Tibial artery (tissue), 4 donors: ENCODE measurements at regions not wholly inside any gene's neighbourhood (a gene's known extent, or its start where the extent isn't known, plus 50 kb on each side); places are given as distances from the start of the nearest gene placed in this dataset.

ENCODE experiments used
- DNase-seq, 2 donors: peaks; one replicate each; pipeline ENCODE4 v3.0.0-alpha.2; 2019
- H3K27ac ChIP-seq, 2 donors: fragments of 200-600 bp; sonication (generic) in 1 of 2; 1 replicate in 1 of 2; 2 replicates in 1 of 2; pipeline ENCODE4 v1.5.1; 2018 to 2019; ENCODE audit warnings: mild to moderate bottlenecking in 1 of 2
- H3K27me3 ChIP-seq, 2 donors: fragments of 200-600 bp; sonication (generic) in 1 of 2; one replicate each; pipeline versions ENCODE4 v1.5.1 to v1.6.0; 2016 to 2019
- H3K36me3 ChIP-seq, 3 donors: fragments of 200-600 bp; sonication (generic) in 2 of 3; one replicate each; pipeline ENCODE4 v1.5.1; 2016 to 2019; ENCODE audit warnings: mild to moderate bottlenecking in 2 of 3
- H3K4me1 ChIP-seq, 4 donors: fragments of 200-600 bp; sonication (generic) in 2 of 4; 1 replicate in 3 of 4; 2 replicates in 1 of 4; pipeline ENCODE4 v1.5.1; 2016 to 2019
- H3K4me3 ChIP-seq, 2 donors: fragments of 200-600 bp; sonication (generic) in 1 of 2; 1 replicate in 1 of 2; 2 replicates in 1 of 2; pipeline ENCODE4 v1.5.1; 2018 to 2019; ENCODE audit warnings: mild to moderate bottlenecking in 2 of 2
- H3K9me3 ChIP-seq, 3 donors: fragments of 200-600 bp; sonication (generic) in 1 of 3; one replicate each; pipeline ENCODE4 v1.5.1; 2016 to 2019
- intact Hi-C: fragments of 100-400 bp; cut with DNase I; formaldehyde crosslinking; loops from one replicate; pipeline ENCODE4 v1.15.0; 2023; ENCODE audit warnings: low total_unique reads
- TF ChIP-seq, protein P1 (sequence below), 2 experiments: fragments of 200-600 bp in 1 of 2; fragments of 450-650 bp in 1 of 2; IDR thresholded peaks; one replicate each; pipeline ENCODE4 v1.5.1; 2017 to 2019; ENCODE audit warnings: antibody characterized with exemption in 2 of 2, mild to moderate bottlenecking in 1 of 2, moderate library complexity in 1 of 2

DNA sequence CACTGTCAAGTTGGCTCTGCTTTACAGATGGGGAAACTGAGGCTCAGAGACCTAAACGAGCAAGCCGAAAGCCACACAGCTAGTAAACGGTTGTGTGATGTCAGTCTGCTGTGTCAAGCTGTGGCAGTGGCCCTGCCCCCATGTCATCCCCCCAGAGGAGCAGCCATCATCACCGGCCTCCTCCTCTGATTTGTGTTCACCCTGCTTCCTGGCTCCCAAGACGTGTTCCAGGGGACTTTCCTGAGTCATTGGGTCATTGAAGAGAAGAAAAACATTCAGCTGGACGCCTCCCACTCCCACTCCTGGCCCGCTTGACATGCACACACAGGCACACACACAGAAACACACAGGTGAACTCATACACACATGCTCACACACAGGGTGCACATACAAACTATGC is 54.0 kb upstream of the CIBAR2 start:
- H3K36me3 ChIP-seq: no peaks in the 10 kb centered on the region
- intact Hi-C loops: no loop called here
- H3K4me3 ChIP-seq: no peak overlapping the region
- TF ChIP-seq, protein P1, sequence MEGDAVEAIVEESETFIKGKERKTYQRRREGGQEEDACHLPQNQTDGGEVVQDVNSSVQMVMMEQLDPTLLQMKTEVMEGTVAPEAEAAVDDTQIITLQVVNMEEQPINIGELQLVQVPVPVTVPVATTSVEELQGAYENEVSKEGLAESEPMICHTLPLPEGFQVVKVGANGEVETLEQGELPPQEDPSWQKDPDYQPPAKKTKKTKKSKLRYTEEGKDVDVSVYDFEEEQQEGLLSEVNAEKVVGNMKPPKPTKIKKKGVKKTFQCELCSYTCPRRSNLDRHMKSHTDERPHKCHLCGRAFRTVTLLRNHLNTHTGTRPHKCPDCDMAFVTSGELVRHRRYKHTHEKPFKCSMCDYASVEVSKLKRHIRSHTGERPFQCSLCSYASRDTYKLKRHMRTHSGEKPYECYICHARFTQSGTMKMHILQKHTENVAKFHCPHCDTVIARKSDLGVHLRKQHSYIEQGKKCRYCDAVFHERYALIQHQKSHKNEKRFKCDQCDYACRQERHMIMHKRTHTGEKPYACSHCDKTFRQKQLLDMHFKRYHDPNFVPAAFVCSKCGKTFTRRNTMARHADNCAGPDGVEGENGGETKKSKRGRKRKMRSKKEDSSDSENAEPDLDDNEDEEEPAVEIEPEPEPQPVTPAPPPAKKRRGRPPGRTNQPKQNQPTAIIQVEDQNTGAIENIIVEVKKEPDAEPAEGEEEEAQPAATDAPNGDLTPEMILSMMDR (IDR thresholded peaks at IDR 0.05): no peak
- peaks cover 0 to 80% (median 37%) of the 10 kb centered on the region in 4 donors for H3K4me1 ChIP-seq
- H3K27ac ChIP-seq: no peak overlapping the region
- DNase-seq: no peak
- no peaks in the 10 kb centered on the region for H3K9me3 ChIP-seq
- H3K27me3 ChIP-seq: no peaks in the 10 kb centered on the region

DNA sequence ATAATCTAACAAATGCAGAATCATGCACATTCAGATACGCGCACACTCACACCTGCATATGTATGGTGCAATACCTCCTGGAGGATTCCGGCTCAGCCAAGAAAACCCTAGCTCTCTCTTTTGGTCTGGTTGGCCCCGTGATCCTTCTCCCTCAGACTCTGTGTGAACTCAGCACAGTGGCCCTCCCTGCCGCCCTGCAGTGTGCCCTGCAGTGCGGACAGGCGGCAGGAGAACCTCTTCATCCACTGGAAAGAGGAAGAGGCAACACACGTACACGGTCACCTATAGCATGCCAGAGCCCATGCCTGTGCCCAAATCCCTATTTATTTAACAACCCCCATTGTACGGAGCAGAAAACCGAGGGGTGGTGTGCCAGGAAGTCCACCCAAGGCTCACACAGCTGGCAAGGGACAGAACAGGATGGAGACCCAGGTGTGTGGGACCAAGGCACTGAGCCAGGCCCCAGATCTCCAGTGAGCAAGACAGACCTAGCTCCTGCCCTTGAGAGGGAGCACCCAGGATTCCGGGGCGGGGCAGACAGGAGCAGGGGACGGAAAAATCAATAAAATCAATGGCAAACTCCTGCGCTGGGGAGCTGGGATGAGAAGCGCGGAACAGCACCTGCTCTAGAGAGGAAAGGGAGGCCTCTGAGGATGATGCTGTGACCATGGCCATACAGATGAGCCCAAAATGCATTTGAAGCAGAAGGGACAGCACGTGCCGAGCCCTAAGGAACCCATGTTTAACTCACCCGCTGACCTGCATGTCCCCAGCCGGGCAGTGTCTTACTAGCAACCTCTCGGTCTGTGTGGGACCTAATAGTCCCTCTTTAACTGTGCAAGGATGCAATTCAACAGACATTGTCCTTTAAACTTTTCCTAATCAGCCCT is 54.7 kb upstream of the CIBAR2 start:
- Histone ChIP-seq H3K27ac (no peak overlapping the region), H3K4me3 (no peak overlapping the region), H3K36me3 (no peaks in the 10 kb centered on the region), H3K27me3 (no peaks in the 10 kb centered on the region), H3K4me1 (peaks cover 0 to 80% (median 37%) of the 10 kb centered on the region in 4 donors), H3K9me3 (no peaks in the 10 kb centered on the region)
- intact Hi-C loops: no loop called here
- DNase-seq: no peak
- TF ChIP-seq, protein P1 (IDR thresholded peaks at IDR 0.05): no peak

DNA sequence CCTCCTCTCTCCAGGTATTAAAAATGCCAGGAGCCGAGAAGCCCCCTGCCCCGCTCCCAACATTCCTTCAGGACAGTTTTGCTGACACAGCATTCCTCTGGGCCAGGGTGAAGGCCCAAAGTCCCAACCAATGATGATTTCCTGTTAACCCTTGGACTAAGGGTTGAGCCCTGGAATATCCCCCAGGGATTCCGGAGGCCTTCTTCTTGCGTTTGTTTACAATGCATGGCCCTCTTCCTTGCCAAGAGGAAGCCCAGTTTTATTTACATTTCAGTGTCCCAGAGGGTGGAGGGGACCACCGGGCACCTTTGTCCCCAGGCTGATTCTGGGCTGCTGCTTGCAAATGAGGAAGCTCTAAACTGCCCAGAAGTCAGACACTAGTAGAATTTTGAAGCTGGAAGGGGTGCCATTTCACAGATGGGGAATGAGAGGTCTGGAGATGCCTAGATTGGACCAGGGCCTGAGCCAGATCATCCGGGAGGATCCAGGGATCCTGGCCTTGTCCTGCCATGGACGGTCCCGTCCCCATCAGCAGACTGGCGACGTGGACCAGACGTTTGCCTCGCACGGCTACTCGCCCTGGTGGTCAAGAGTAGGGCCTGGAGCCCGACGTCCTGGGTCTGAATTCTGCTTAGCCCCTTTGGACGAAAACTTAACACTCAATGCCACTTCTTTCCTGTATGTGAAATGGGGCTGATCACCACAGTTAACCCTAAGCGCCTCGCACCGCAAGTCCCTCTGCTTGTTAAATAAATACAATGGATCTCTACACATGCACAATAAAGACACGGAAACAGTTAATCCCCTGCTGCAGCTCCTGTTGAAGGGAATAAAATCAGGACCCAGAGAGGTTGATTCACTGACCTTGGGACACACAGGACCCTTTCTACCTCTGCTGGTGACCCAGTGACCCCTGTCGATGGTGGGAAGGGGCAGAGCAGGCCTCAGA is 55.6 kb upstream of the CIBAR2 start:
- no peaks in the 10 kb centered on the region for H3K27me3 ChIP-seq
- peaks cover 0 to 80% (median 31%) of the 10 kb centered on the region in 4 donors for H3K4me1 ChIP-seq
- H3K4me3 ChIP-seq: no peak overlapping the region
- intact Hi-C loops: no loop called here
- no peak overlapping the region for H3K27ac ChIP-seq
- TF ChIP-seq, protein P1 (IDR thresholded peaks at IDR 0.05): no peak
- no peaks in the 10 kb centered on the region for H3K36me3 ChIP-seq
- DNase-seq: no peak
- H3K9me3 ChIP-seq: no peaks in the 10 kb centered on the region

DNA sequence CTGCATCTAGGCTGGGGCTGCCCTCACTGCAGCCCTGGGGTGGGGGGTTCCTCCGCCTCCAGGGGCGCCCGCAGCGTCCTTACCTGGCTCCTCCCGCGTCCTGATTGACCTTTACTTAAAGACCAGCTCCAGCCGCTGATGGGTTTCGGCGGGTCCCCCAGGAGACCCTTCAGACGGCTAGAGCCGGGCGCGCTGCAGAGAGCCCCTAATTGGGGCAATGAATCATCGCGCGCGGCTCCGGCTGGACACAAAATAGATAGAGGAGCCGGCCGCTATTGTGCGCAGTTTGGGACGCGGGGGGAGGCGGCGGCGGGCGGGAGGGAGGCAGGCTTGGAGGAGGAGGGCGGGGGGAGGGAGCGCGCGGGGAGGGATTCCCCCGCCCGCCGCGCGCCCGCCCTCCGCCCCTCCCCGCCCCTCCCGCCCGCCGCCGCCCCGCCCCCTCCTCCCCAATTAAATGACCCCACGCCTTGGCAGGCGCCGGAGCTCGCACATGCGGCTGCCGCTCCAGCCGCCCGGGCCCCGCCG is 56.5 kb upstream of the CIBAR2 start:
- Histone ChIP-seq H3K4me3 (peak overlapping the region; percentile 37 to 50), H3K27ac (no peak overlapping the region)

More for the DNA sequence above, 56.5 kb upstream of the CIBAR2 start:
- Histone ChIP-seq H3K36me3 (no peaks in the 10 kb centered on the region), H3K9me3 (no peaks in the 10 kb centered on the region), H3K27me3 (no peaks in the 10 kb centered on the region), H3K4me1 (peaks cover 0 to 83% (median 30%) of the 10 kb centered on the region in 4 donors)
- TF ChIP-seq, protein P1 (IDR thresholded peaks at IDR 0.05): no peak
- peak; percentile 70 to 83 for DNase-seq
- intact Hi-C loops: no loop called here
